ENCODE measurements at regions not wholly inside any gene's neighbourhood (a gene's known extent, or its start where the extent isn't known, plus 50 kb on each side); places are given as distances from the start of the nearest gene placed in this dataset.

GRCh38 chr1:118244194-118244593 lies 59.2 kb upstream of the SPAG17 start:
- no peaks in the 10 kb centered on the region for H3F3A ChIP-seq (ENCODE audit: insufficient read depth, low read length)
- no peaks in the 10 kb centered on the region for H3K79me2 ChIP-seq (ENCODE audit: insufficient read depth, low read length)
- H3K4me1 ChIP-seq (ENCODE audit: insufficient read depth, low read length, severe bottlenecking), result no peaks in the 10 kb centered on the region
- H3K9me3 ChIP-seq (ENCODE audit: low read length), result peaks cover 1% of the 10 kb centered on the region; the same call in 1 of the 2 replicates
- no peaks in the 10 kb centered on the region for H3K9me2 ChIP-seq (ENCODE audit: low read depth, low read length)
- H3K4me3 ChIP-seq (ENCODE audit: low read depth, low read length, poor library complexity, severe bottlenecking), result no peak overlapping the region
- TF ChIP-seq EZH2 (IDR thresholded peaks at IDR 0.05; ENCODE audit: borderline replicate concordance, low read length) (no peak), CTCF (IDR thresholded peaks at IDR 0.05; ENCODE audit: low read length) (no peak)
- H2AFZ ChIP-seq (ENCODE audit: low read length), result no peak overlapping the region
- no peaks in the 10 kb centered on the region for H4K20me1 ChIP-seq (ENCODE audit: insufficient read depth, low read length)
- no peaks in the 10 kb centered on the region; the same call in 1 of the 2 replicates for H3K27me3 ChIP-seq (ENCODE audit: insufficient read depth, low read length)
- H3K9ac ChIP-seq (ENCODE audit: low read length), result no peak overlapping the region
- no peak overlapping the region for H3K27ac ChIP-seq (ENCODE audit: low read depth, low read length, poor library complexity, severe bottlenecking)
- no peaks in the 10 kb centered on the region for H3K36me3 ChIP-seq (ENCODE audit: insufficient read depth, low read length)
- no peak overlapping the region for H3K4me2 ChIP-seq (ENCODE audit: low read length)

GRCh38 chr1:118243269-118243668 lies 58.2 kb upstream of the SPAG17 start:
- TF ChIP-seq CTCF (IDR thresholded peaks at IDR 0.05; ENCODE audit: low read length) (no peak), EZH2 (IDR thresholded peaks at IDR 0.05; ENCODE audit: borderline replicate concordance, low read length) (no peak)
- no peak overlapping the region for H3K9ac ChIP-seq (ENCODE audit: low read length)

More at GRCh38 chr1:118243269-118243668, 58.2 kb upstream of the SPAG17 start:
- Histone ChIP-seq H3F3A (ENCODE audit: insufficient read depth, low read length) (no peaks in the 10 kb centered on the region), H3K79me2 (ENCODE audit: insufficient read depth, low read length) (no peaks in the 10 kb centered on the region), H3K27ac (ENCODE audit: low read depth, low read length, poor library complexity, severe bottlenecking) (no peak overlapping the region), H3K4me1 (ENCODE audit: insufficient read depth, low read length, severe bottlenecking) (no peaks in the 10 kb centered on the region), H3K4me3 (ENCODE audit: low read depth, low read length, poor library complexity, severe bottlenecking) (no peak overlapping the region), H4K20me1 (ENCODE audit: insufficient read depth, low read length) (no peaks in the 10 kb centered on the region), H3K9me3 (ENCODE audit: low read length) (peaks cover 3% of the 10 kb centered on the region; the same call in 1 of the 2 replicates), H3K36me3 (ENCODE audit: insufficient read depth, low read length) (no peaks in the 10 kb centered on the region), H3K27me3 (ENCODE audit: insufficient read depth, low read length) (no peaks in the 10 kb centered on the region; the same call in 1 of the 2 replicates), H2AFZ (ENCODE audit: low read length) (no peak overlapping the region), H3K4me2 (ENCODE audit: low read length) (no peak overlapping the region), H3K9me2 (ENCODE audit: low read depth, low read length) (no peaks in the 10 kb centered on the region)
